Mucosa of rectum (tissue), 2 donors: ENCODE measurements at regions not wholly inside any gene's neighbourhood (a gene's known extent, or its start where the extent isn't known, plus 50 kb on each side); places are given as distances from the start of the nearest gene placed in this dataset.
"Not testable (repeated sequence)": the region's sequence is repeated elsewhere in the genome, so short reads cannot be mapped to it uniquely, and the experiment has no call there.

Experiments used
- H3K27ac ChIP-seq, 2 donors: one replicate each; pipeline ENCODE4 v1.7.0; 2013; ENCODE audit warnings: inconsistent platforms in 2 of 2, low read depth in 2 of 2, low read length in 2 of 2
- H3K27me3 ChIP-seq, 2 donors: one replicate each; pipeline ENCODE4 v1.7.0; 2013; ENCODE audit warnings: low read length in 2 of 2; ENCODE audit not compliant: control insufficient read depth in 2 of 2, insufficient read depth in 2 of 2
- H3K36me3 ChIP-seq, 2 donors: one replicate each; pipeline ENCODE4 v1.7.0; 2013; ENCODE audit warnings: low read length in 2 of 2; ENCODE audit not compliant: control insufficient read depth in 2 of 2, insufficient read depth in 2 of 2
- H3K4me1 ChIP-seq, 2 donors: one replicate each; pipeline ENCODE4 v1.7.0; 2013; ENCODE audit warnings: low read length in 2 of 2, mild to moderate bottlenecking in 1 of 2; ENCODE audit not compliant: control insufficient read depth in 2 of 2, insufficient read depth in 2 of 2
- H3K4me3 ChIP-seq, 2 donors: one replicate each; pipeline ENCODE4 v1.7.0; 2013; ENCODE audit warnings: low read length in 2 of 2
- H3K9ac ChIP-seq, 2 donors: one replicate each; pipeline ENCODE4 v1.7.0; 2013; ENCODE audit warnings: low read length in 2 of 2, low read depth in 1 of 2, mild to moderate bottlenecking in 1 of 2
- H3K9me3 ChIP-seq, 2 donors: one replicate each; pipeline ENCODE4 v1.7.0; 2013; ENCODE audit warnings: low read length in 2 of 2; ENCODE audit not compliant: control insufficient read depth in 2 of 2
- donor health status: healthy.
- donor health status: Normal muscosa, but diverticular disease.

DNA sequence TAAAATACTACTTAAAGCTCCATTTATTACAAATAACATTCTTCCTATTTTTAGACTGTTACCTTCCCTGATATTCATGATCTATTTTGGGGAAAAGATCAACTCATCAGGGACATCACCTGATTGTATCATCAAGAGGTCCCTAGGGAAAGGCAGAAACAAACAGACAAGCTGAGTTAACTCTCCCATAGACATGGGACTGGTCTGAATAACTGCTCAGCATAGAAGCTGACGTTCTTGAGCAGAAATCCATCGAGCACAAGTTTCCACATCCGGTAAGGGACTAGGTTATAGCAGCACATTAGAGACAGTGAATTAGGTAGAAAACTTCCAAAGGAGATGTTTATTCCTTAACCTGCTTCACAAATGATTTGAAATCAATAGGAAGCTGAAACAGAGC lies 1100.4 kb upstream of the SLC39A10 start:
- Histone ChIP-seq H3K4me1 (no peaks in the 10 kb centered on the region), H3K9me3 (no peaks in the 10 kb centered on the region), H3K36me3 (no peaks in the 10 kb centered on the region), H3K9ac (no peak overlapping the region), H3K4me3 (no peak overlapping the region), H3K27ac (no peak overlapping the region), H3K27me3 (no peaks in the 10 kb centered on the region)

GRCh38 chr2:194553980-194554379 lies 1103.0 kb upstream of the SLC39A10 start:
- Histone ChIP-seq H3K27me3 (no peaks in the 10 kb centered on the region), H3K27ac (no peak overlapping the region), H3K4me1 (no peaks in the 10 kb centered on the region), H3K9me3 (no peaks in the 10 kb centered on the region), H3K36me3 (no peaks in the 10 kb centered on the region), H3K9ac (no peak overlapping the region), H3K4me3 (no peak overlapping the region)

GRCh38 chr2:194550702-194551101 lies 1106.3 kb upstream of the SLC39A10 start:
- Histone ChIP-seq H3K4me1 (no peaks in the 10 kb centered on the region), H3K9ac (no peak overlapping the region), H3K27ac (no peak overlapping the region), H3K4me3 (no peak overlapping the region), H3K27me3 (no peaks in the 10 kb centered on the region), H3K36me3 (no peaks in the 10 kb centered on the region), H3K9me3 (no peaks in the 10 kb centered on the region)

GRCh38 chr2:194549387-194549786 lies 1107.6 kb upstream of the SLC39A10 start:
- Histone ChIP-seq H3K4me1 (no peaks in the 10 kb centered on the region), H3K9me3 (no peaks in the 10 kb centered on the region), H3K36me3 (no peaks in the 10 kb centered on the region), H3K27me3 (no peaks in the 10 kb centered on the region), H3K27ac (no peak overlapping the region), H3K4me3 (no peak overlapping the region), H3K9ac (no peak overlapping the region)

DNA sequence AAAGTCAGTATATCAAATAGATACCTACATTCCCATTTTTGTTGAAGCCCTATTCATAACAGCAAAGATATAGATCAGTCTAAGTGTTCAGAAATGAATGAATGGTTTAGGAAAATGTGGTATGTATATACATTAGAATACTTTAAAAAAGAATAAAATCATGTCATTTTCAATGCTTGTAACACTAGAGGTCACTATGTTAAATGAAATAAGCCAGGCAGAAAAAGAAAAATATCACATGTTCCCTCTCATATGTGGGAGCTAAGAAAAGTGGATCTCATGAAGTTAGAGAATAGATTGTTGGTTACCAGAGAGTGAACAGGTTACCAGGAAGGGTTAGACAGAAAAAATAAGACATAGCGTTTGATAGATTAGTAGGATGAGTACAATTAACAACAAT lies 1111.0 kb upstream of the SLC39A10 start:
- no peak overlapping the region for H3K27ac ChIP-seq
- no peaks in the 10 kb centered on the region for H3K4me1 ChIP-seq
- no peak overlapping the region for H3K9ac ChIP-seq
- H3K27me3 ChIP-seq, result no peaks in the 10 kb centered on the region
- no peaks in the 10 kb centered on the region for H3K9me3 ChIP-seq
- no peaks in the 10 kb centered on the region for H3K36me3 ChIP-seq
- no peak overlapping the region for H3K4me3 ChIP-seq

DNA sequence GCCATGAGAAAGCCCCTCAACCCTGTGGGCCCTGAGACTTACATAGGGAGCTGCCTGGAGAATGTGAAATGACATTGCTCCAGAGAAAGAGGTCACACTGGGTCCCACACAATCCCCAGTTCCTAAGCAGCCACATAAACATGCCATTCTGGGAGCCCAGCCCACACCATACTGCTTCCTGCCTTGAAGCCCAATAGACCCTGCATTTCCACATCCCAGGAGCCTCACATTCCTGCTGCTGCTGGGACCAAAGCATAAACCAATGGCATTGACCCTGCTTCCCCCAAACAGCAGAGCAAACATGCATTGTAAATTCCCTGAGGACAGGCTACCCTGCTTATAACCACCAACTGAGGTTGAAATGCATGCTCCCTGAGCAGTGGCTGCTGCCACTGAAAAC lies 1117.6 kb upstream of the SLC39A10 start:
- no peak overlapping the region for H3K9ac ChIP-seq
- H3K27me3 ChIP-seq, result no peaks in the 10 kb centered on the region
- no peaks in the 10 kb centered on the region for H3K36me3 ChIP-seq
- H3K4me1 ChIP-seq, result no peaks in the 10 kb centered on the region
- no peak overlapping the region for H3K4me3 ChIP-seq
- H3K27ac ChIP-seq, result no peak overlapping the region
- no peaks in the 10 kb centered on the region for H3K9me3 ChIP-seq

- Histone ChIP-seq H3K27ac (no peak overlapping the region), H3K36me3 (no peaks in the 10 kb centered on the region), H3K4me3 (no peak overlapping the region), H3K4me1 (no peaks in the 10 kb centered on the region), H3K9ac (no peak overlapping the region), H3K27me3 (no peaks in the 10 kb centered on the region), H3K9me3 (no peaks in the 10 kb centered on the region)
These were observed 1130.9 kb upstream of the SLC39A10 start for GRCh38 chr2:194526121-194526520.

DNA sequence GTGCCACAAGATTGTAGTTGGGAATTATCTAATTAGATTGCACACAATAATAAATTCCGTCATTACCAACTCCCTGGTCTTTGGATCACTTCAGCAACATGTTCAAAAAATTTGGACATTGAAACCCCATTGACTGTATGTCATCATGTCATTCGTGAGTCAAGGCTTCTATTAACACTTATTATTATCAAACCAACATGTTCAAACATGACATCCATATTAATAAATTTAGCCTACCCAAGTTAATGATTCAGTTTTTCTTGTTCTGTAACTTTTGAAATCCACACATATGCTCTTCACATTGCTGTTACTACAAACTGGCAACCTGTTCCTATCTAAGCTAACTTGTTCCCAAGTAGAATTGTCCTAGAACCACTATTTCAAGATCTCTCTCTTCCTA lies 1142.7 kb upstream of the SLC39A10 start:
- H3K27me3 ChIP-seq, result no peaks in the 10 kb centered on the region
- no peaks in the 10 kb centered on the region for H3K4me1 ChIP-seq
- H3K27ac ChIP-seq, result no peak overlapping the region
- H3K9ac ChIP-seq, result no peak overlapping the region
- H3K36me3 ChIP-seq, result no peaks in the 10 kb centered on the region
- no peak overlapping the region for H3K4me3 ChIP-seq
- no peaks in the 10 kb centered on the region for H3K9me3 ChIP-seq

- not testable (repeated sequence) for H3K27ac ChIP-seq, H3K4me3 ChIP-seq, H3K4me1 ChIP-seq, H3K9me3 ChIP-seq, H3K27me3 ChIP-seq, H3K9ac ChIP-seq, H3K36me3 ChIP-seq
These were observed 1146.0 kb upstream of the SLC39A10 start for GRCh38 chr2:194511070-194511469.

GRCh38 chr2:194504876-194505275 lies 1152.2 kb upstream of the SLC39A10 start:
- H3K27ac ChIP-seq, result not testable (repeated sequence)

DNA sequence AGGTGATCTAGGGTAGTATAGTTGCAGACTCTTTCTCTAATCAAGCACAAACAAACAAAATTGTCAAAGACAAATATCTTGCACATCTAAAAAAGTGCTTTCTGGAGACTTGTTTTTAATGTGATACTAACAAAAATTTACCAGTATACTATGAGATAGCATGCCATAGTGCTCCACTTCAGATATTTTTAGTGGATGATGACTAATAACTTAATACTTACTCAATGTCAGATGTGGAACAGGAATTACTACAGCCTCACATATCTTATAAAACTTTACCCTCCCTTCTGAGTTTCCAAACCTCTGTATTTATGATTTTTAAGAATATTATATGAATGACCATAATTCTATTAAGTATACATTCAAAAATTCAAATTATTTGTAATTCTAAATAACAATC lies 1162.0 kb upstream of the SLC39A10 start:
- Histone ChIP-seq H3K27ac (no peak overlapping the region), H3K36me3 (no peaks in the 10 kb centered on the region), H3K4me1 (no peaks in the 10 kb centered on the region), H3K9ac (no peak overlapping the region), H3K9me3 (no peaks in the 10 kb centered on the region), H3K4me3 (no peak overlapping the region), H3K27me3 (no peaks in the 10 kb centered on the region)

More at GRCh38 chr2:194504876-194505275, 1152.2 kb upstream of the SLC39A10 start:
- H3K27me3 ChIP-seq, H3K9me3 ChIP-seq, H3K36me3 ChIP-seq, H3K4me1 ChIP-seq, H3K9ac ChIP-seq, H3K4me3 ChIP-seq: not testable (repeated sequence)
